ENCODE measurements at regions not wholly inside any gene's neighbourhood (a gene's known extent, or its start where the extent isn't known, plus 50 kb on each side); places are given as distances from the start of the nearest gene placed in this dataset.

DNA sequence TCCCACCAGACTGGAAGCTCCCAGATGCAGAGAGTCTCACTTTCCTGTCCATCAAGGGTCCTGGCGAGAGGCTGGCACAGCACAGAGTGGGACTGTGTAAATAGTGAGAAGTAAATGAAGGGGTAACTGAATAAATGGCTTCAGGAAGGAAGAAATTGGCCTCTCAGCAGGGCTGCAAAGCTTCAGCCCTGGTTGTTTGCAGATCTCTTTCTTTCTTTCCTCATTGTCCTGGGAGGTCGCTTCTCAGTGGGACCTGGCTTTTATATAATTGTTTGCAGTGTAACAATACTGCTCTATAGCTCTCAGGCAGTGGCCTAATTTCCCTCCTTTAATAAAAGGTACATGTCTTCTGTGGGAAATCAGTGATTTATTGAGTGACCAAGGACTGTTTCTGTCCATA, 74.9 kb upstream of the GPR45 start:
- Histone ChIP-seq H3K4me2 (ENCODE audit: control insufficient read depth, extremely low read depth, insufficient read depth, low read depth, low read length) (no peak overlapping the region), H3K9me3 (ENCODE audit: control insufficient read depth, low read depth, low read length) (no peaks in the 10 kb centered on the region), H3K9ac (ENCODE audit: control insufficient read depth, extremely low read depth, insufficient read depth, low read length) (no peak overlapping the region), H3K27me3 (ENCODE audit: control insufficient read depth, extremely low read depth, insufficient read depth, low read length) (no peaks in the 10 kb centered on the region), H3K9me1 (ENCODE audit: control insufficient read depth, extremely low read depth, insufficient read depth, low read length) (no peaks in the 10 kb centered on the region), H3K79me2 (ENCODE audit: control insufficient read depth, insufficient read depth, low read length) (no peaks in the 10 kb centered on the region), H3K4me1 (ENCODE audit: control insufficient read depth, extremely low read depth, insufficient read depth, low read length) (no peaks in the 10 kb centered on the region), H3K4me3 (ENCODE audit: control insufficient read depth in 2 of 3, extremely low read depth in 1 of 3, insufficient read depth in 2 of 3, low read depth in 1 of 3, low read length in 3 of 3) (no peak overlapping the region), H2AFZ (ENCODE audit: control insufficient read depth, low read length) (no peak overlapping the region), H3K36me3 (ENCODE audit: control insufficient read depth in 2 of 2, extremely low read depth in 1 of 2, insufficient read depth in 2 of 2, low read length in 2 of 2) (no peaks in the 10 kb centered on the region), H4K20me1 (ENCODE audit: control insufficient read depth, extremely low read depth, insufficient read depth, low read length) (no peaks in the 10 kb centered on the region), H3K27ac (ENCODE audit: control insufficient read depth, insufficient read depth, low read length) (no peak overlapping the region)
- no peak for FAIRE-seq
- DNase-seq (ENCODE audit: low read depth, low spot score), result no peak
- dilution Hi-C loops (cut with MboI; ENCODE audit: extremely low pct_ligation_motif_present, low sequenced_read_pairs), result no loop called here
- TF ChIP-seq EZH2 (IDR thresholded peaks at IDR 0.05; ENCODE audit: low read length), result no peak
- TF ChIP-seq CTCF (optimal IDR thresholded peaks at IDR 0.05 in 1 of 3, IDR thresholded peaks at IDR 0.05 in 1 of 3, conservative IDR thresholded peaks at IDR 0.05 in 1 of 3; ENCODE audit: extremely low read depth in 1 of 3, insufficient read depth in 2 of 3, low read length in 3 of 3), result no peak

- no peaks in the 10 kb centered on the region for H3K9me3 ChIP-seq (ENCODE audit: control insufficient read depth, low read depth, low read length)
- FAIRE-seq, result no peak
- no peaks in the 10 kb centered on the region for H3K27me3 ChIP-seq (ENCODE audit: control insufficient read depth, extremely low read depth, insufficient read depth, low read length)
- no peaks in the 10 kb centered on the region for H4K20me1 ChIP-seq (ENCODE audit: control insufficient read depth, extremely low read depth, insufficient read depth, low read length)
- TF ChIP-seq EZH2 (IDR thresholded peaks at IDR 0.05; ENCODE audit: low read length) (no peak), CTCF (optimal IDR thresholded peaks at IDR 0.05 in 1 of 3, IDR thresholded peaks at IDR 0.05 in 1 of 3, conservative IDR thresholded peaks at IDR 0.05 in 1 of 3; ENCODE audit: extremely low read depth in 1 of 3, insufficient read depth in 2 of 3, low read length in 3 of 3) (no peak)
- no peak overlapping the region for H3K9ac ChIP-seq (ENCODE audit: control insufficient read depth, extremely low read depth, insufficient read depth, low read length)
- H3K36me3 ChIP-seq (ENCODE audit: control insufficient read depth in 2 of 2, extremely low read depth in 1 of 2, insufficient read depth in 2 of 2, low read length in 2 of 2), result no peaks in the 10 kb centered on the region
- no peak overlapping the region for H3K4me2 ChIP-seq (ENCODE audit: control insufficient read depth, extremely low read depth, insufficient read depth, low read depth, low read length)
- no peaks in the 10 kb centered on the region for H3K9me1 ChIP-seq (ENCODE audit: control insufficient read depth, extremely low read depth, insufficient read depth, low read length)
- DNase-seq (ENCODE audit: low read depth, low spot score), result no peak
- no peaks in the 10 kb centered on the region for H3K4me1 ChIP-seq (ENCODE audit: control insufficient read depth, extremely low read depth, insufficient read depth, low read length)
- H3K4me3 ChIP-seq (ENCODE audit: control insufficient read depth in 2 of 3, extremely low read depth in 1 of 3, insufficient read depth in 2 of 3, low read depth in 1 of 3, low read length in 3 of 3), result no peak overlapping the region
- dilution Hi-C loops (cut with MboI; ENCODE audit: extremely low pct_ligation_motif_present, low sequenced_read_pairs), result no loop called here
- no peak overlapping the region for H3K27ac ChIP-seq (ENCODE audit: control insufficient read depth, insufficient read depth, low read length)
- H2AFZ ChIP-seq (ENCODE audit: control insufficient read depth, low read length), result no peak overlapping the region
- H3K79me2 ChIP-seq (ENCODE audit: control insufficient read depth, insufficient read depth, low read length), result no peaks in the 10 kb centered on the region
These were observed 73.0 kb upstream of the GPR45 start for GRCh38 chr2:105168543-105168942.

Data from keratinocyte (primary cell).